HT-29 (cell line): ENCODE measurements at regions not wholly inside any gene's neighbourhood (a gene's known extent, or its start where the extent isn't known, plus 50 kb on each side); places are given as distances from the start of the nearest gene placed in this dataset. TPM values are rescaled to one million over a fixed set of nuclear protein-coding genes. Genes with fewer than 3 reads are reported as not detected.
"Not testable (repeated sequence)": the region's sequence is repeated elsewhere in the genome, so short reads cannot be mapped to it uniquely, and the experiment has no call there.

Experiments
- DNase-seq: peaks from one replicate; pipeline ENCODE4 v3.0.0-alpha.2; 2015; ENCODE audit warnings: low spot score
- small RNA-seq: library from RNA; depleted of rRNA; stranded (forward); fragments of <200 nt; gene quantifications from one replicate; pipeline ENCODE3, GENCODE V24; 2014

GRCh38 chr11:50247309-50247874 lies 214.7 kb downstream of the OR4C45 start:
- DNase-seq = no peak

GRCh38 chr11:50267851-50268250 lies 235.2 kb downstream of the OR4C45 start:
- DNase-seq = no peak

GRCh38 chr11:50275133-50275532 lies 242.5 kb downstream of the OR4C45 start:
- DNase-seq = no peak

GRCh38 chr11:50278756-50279155 lies 246.1 kb downstream of the OR4C45 start:
- no peak for DNase-seq

GRCh38 chr11:50298182-50298988 lies 265.7 kb downstream of the OR4C45 start:
- DNase-seq = no peak

- not testable (repeated sequence) for DNase-seq
Observed at GRCh38 chr11:50330723-50331122, 298.0 kb downstream of the OR4C45 start.

GRCh38 chr11:50333861-50334260 lies 301.2 kb downstream of the OR4C45 start:
- DNase-seq = no peak

- DNase-seq = not testable (repeated sequence)
Observed at GRCh38 chr11:50337432-50337831, 304.8 kb downstream of the OR4C45 start.

GRCh38 chr11:50348018-50348417 lies 315.3 kb downstream of the OR4C45 start:
- not testable (repeated sequence) for DNase-seq

GRCh38 chr11:50379484-50379883 lies 346.8 kb downstream of the OR4C45 start:
- no peak for DNase-seq

GRCh38 chr11:50394017-50394416 lies 361.3 kb downstream of the OR4C45 start:
- no peak for DNase-seq

GRCh38 chr11:50412832-50413231 lies 380.2 kb downstream of the OR4C45 start:
- DNase-seq = no peak

GRCh38 chr11:50423208-50423607 lies 390.5 kb downstream of the OR4C45 start:
- no peak for DNase-seq

Small RNAs in the stretch of these regions (small RNA-seq; reads per million reads assigned to genes)
- not detected for gene AC109635.3
